Keratinocyte (primary cell): ENCODE measurements at regions not wholly inside any gene's neighbourhood (a gene's known extent, or its start where the extent isn't known, plus 50 kb on each side); places are given as distances from the start of the nearest gene placed in this dataset.

Source experiments
- CTCF ChIP-seq, 3 experiments: IDR thresholded peaks in 1 of 3; conservative IDR thresholded peaks in 1 of 3; optimal IDR thresholded peaks in 1 of 3; 2 replicates in 2 of 3; 3 replicates in 1 of 3; pipeline versions ENCODE3 to v1.5.1; 2011; ENCODE audit warnings: low read length in 3 of 3, mild to moderate bottlenecking in 3 of 3, moderate library complexity in 2 of 3, control low read depth in 1 of 3, inconsistent platforms in 1 of 3; ENCODE audit not compliant: insufficient read depth in 2 of 3; ENCODE audit errors: extremely low read depth in 1 of 3
- EZH2 ChIP-seq: IDR thresholded peaks from one replicate; pipeline ENCODE4 v1.6.1; 2012; ENCODE audit warnings: inconsistent platforms, mild to moderate bottlenecking, low read length, moderate library complexity

- TF ChIP-seq EZH2: no peak
- TF ChIP-seq CTCF (optimal IDR thresholded peaks at IDR 0.05 in 1 of 3, IDR thresholded peaks at IDR 0.05 in 1 of 3, conservative IDR thresholded peaks at IDR 0.05 in 1 of 3; ENCODE audit: extremely low read depth in 1 of 3, insufficient read depth in 2 of 3, low read length in 3 of 3): no peak
Measured at GRCh38 chr7:22025075-22025474, 79.4 kb upstream of the CDCA7L start.
